GM18909 (cell line): ENCODE measurements at regions not wholly inside any gene's neighbourhood (a gene's known extent, or its start where the extent isn't known, plus 50 kb on each side); places are given as distances from the start of the nearest gene placed in this dataset.
"Not testable (repeated sequence)": the region's sequence is repeated elsewhere in the genome, so short reads cannot be mapped to it uniquely, and the experiment has no call there.

Experiments
- ATAC-seq: cut with Tn5 transposase; IDR thresholded peaks from one replicate; pipeline ENCODE4 v1.9.1; 2021; ENCODE audit warnings: mild to moderate bottlenecking; ENCODE audit not compliant: unreplicated experiment, poor library complexity

- peak; percentile 54 for ATAC-seq
Observed at GRCh38 chr6:27553123-27553904, 80.4 kb upstream of the ZNF184 start.

GRCh38 chr6:27551607-27552006, 78.7 kb upstream of the ZNF184 start:
- no peak for ATAC-seq

- ATAC-seq = no peak
Observed at GRCh38 chr6:27550692-27551091, 77.8 kb upstream of the ZNF184 start.

- not testable (repeated sequence) for ATAC-seq
Observed at GRCh38 chr6:27549241-27549598, 76.3 kb upstream of the ZNF184 start.

- ATAC-seq = no peak
Observed at GRCh38 chr6:27547157-27548075, 74.5 kb upstream of the ZNF184 start.

- ATAC-seq = no peak
Observed at GRCh38 chr6:27546522-27546921, 73.6 kb upstream of the ZNF184 start.

- ATAC-seq = no peak
Observed at GRCh38 chr6:27545271-27546046, 72.6 kb upstream of the ZNF184 start.

- no peak for ATAC-seq
Observed at GRCh38 chr6:27544612-27545260, 71.8 kb upstream of the ZNF184 start.

- ATAC-seq = not testable (repeated sequence)
Observed at GRCh38 chr6:27544135-27544534, 71.2 kb upstream of the ZNF184 start.

GRCh38 chr6:27542485-27542884, 69.6 kb upstream of the ZNF184 start:
- ATAC-seq = no peak

- no peak for ATAC-seq
Observed at GRCh38 chr6:27541933-27542297, 69.0 kb upstream of the ZNF184 start.

GRCh38 chr6:27541212-27541932, 68.5 kb upstream of the ZNF184 start:
- ATAC-seq = no peak

GRCh38 chr6:27539551-27539950, 66.6 kb upstream of the ZNF184 start:
- ATAC-seq = no peak

- ATAC-seq = no peak
Observed at GRCh38 chr6:27532820-27533538, 60.1 kb upstream of the ZNF184 start.

- ATAC-seq = no peak
Observed at GRCh38 chr6:27531772-27532459, 59.0 kb upstream of the ZNF184 start.

- not testable (repeated sequence) for ATAC-seq
Observed at GRCh38 chr6:27529796-27530195, 56.9 kb upstream of the ZNF184 start.

- no peak for ATAC-seq
Observed at GRCh38 chr6:27528714-27529113, 55.8 kb upstream of the ZNF184 start.
